Heart right ventricle (tissue), 16 donors: ENCODE measurements at regions not wholly inside any gene's neighbourhood (a gene's known extent, or its start where the extent isn't known, plus 50 kb on each side); places are given as distances from the start of the nearest gene placed in this dataset.

Experiments used
- ATAC-seq, 8 donors: fragments of 200-7000 bp; cut with Tn5 transposase; one replicate each; pipeline ENCODE4 v1.9.1; 2020; ENCODE audit warnings: mild to moderate bottlenecking in 8 of 8, moderate library complexity in 8 of 8, moderate number of reproducible peaks in 1 of 8
- DNase-seq, 2 donors: peaks; one replicate each; pipeline ENCODE4 v3.0.0-alpha.2; 2020
- H3K27ac ChIP-seq, 10 donors: fragments of 200-600 bp; sonication (generic) in 2 of 10; one replicate each; pipeline versions ENCODE4 v1.5.0 to v1.8.0; 2020 to 2022; ENCODE audit warnings: mild to moderate bottlenecking in 3 of 10
- H3K27me3 ChIP-seq, 7 donors: fragments of 200-600 bp; one replicate each; pipeline ENCODE4 v1.8.0; 2021 to 2022; ENCODE audit warnings: mild to moderate bottlenecking in 2 of 7
- H3K36me3 ChIP-seq, 9 donors: fragments of 200-600 bp; sonication (generic) in 1 of 9; one replicate each; pipeline versions ENCODE4 v1.5.0 to v1.8.0; 2020 to 2022; ENCODE audit warnings: mild to moderate bottlenecking in 2 of 9
- H3K4me1 ChIP-seq, 9 donors: fragments of 200-600 bp; sonication (generic) in 1 of 9; one replicate each; pipeline versions ENCODE4 v1.5.0 to v1.8.0; 2020 to 2022; ENCODE audit warnings: mild to moderate bottlenecking in 4 of 9
- H3K4me3 ChIP-seq, 10 donors: fragments of 200-600 bp; sonication (generic) in 2 of 10; one replicate each; pipeline versions ENCODE4 v1.5.0 to v1.8.0; 2020 to 2022; ENCODE audit warnings: mild to moderate bottlenecking in 7 of 10, moderate library complexity in 2 of 10
- H3K9me3 ChIP-seq, 11 donors: fragments of 200-600 bp in 10 of 11; sonication (generic) in 2 of 11; one replicate each; pipeline versions ENCODE4 v1.5.0 to v1.8.0; 2013 to 2022; ENCODE audit warnings: mild to moderate bottlenecking in 2 of 11, control low read depth in 1 of 11, moderate library complexity in 1 of 11
- WGBS, 2 donors: extraction: QIAGEN DNeasy Blood & Tissue Kit; methylation state at CpG; one replicate each; pipeline ENCODE4 v1.1.7; 2013; ENCODE audit warnings: inconsistent platforms in 1 of 2; 5-methylcytosine and 5-hydroxymethylcytosine counted together
- intact Hi-C, 10 donors: fragments of 100-400 bp; cut with DNase I; formaldehyde crosslinking; loops; one replicate each; pipeline versions ENCODE4 v1.11.1 to v1.14.2; 2022
- TF ChIP-seq, protein P1 (sequence below), 9 donors: fragments of 200-600 bp; sonication (generic) in 2 of 9; IDR thresholded peaks; one replicate each; pipeline versions ENCODE4 v1.5.0 to v1.8.0; 2021 to 2022; ENCODE audit warnings: antibody characterized with exemption in 9 of 9, mild to moderate bottlenecking in 5 of 9, moderate library complexity in 1 of 9
- donor health status: Arrhythmogenic right ventricular cardiomyopathy.
- donor health status: ischemic (EF 13 %, LVEDD 7.1; RV severe dilation, severe dysfunction).
- donor health status: healthy with polysubstance abuse.
- donor health status: DM: no; HTN: yes; CAD: no.
- donor health status: DM: no; HTN: no; CAD: no.
- donor health status: ischemic (EF 25% LVEDD 6.9; RV normal size, moderate dysfunction).
- donor health status: ischemic (EF 25% LVEDD 5.7; RV mildly dilated, moderate dysfunction).
- donor health status: healthy.
- donor health status: DM: yes; HTN: yes; CAD: no.
- donor health status: Ischemic cardiomyopathy.
- donor health status: ischemic (EF 35%, LVEDD 5.7; RV mildly dilated, moderate dysfunction).
- donor health status: nonischemic (EF 11% LVEDD 7.7; RV severe dilation, severe dysfunction).
- donor health status: DM: yes; HTN: yes; CAD: no.
- donor health status: PGD.
- donor health status: ischemic (EF 29% LVEDD 5.4; RV normal size, mild dysfunction).
- donor health status: nonischemic (EF 23%, LVEDD 6.1; RV moderate dilation, normal function).

DNA sequence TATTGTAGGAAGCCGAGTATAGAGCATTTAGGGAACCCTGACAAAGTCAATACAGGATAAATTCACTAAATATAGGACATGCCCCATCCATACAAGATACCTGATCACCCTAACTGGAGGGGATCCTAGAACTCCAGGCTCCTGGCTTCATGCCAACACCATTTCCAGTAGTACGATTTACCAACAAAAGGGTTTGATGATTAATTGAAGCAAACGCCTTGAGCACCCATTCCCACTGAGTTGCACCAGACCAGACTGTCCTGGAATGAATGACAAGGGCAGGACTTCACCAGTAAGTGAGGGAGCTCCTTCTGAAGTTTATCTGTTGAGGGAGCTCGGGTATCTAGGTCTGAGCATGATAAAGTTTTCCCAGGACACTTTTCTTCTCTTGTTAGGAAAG is 327.2 kb upstream of the MSX2 start:
- Histone ChIP-seq H3K27me3 (peaks cover 0 to 40% (median 8%) of the 10 kb centered on the region in 7 donors), H3K9me3 (no peaks in the 10 kb centered on the region), H3K36me3 (no peaks in the 10 kb centered on the region), H3K4me1 (no peaks in the 10 kb centered on the region), H3K4me3 (no peak overlapping the region), H3K27ac (no peak overlapping the region)
- ATAC-seq (no peak), DNase-seq (no peak)
- 39 to 42% methylated on average over 4 of the region's 4 CpGs for WGBS, 2 donors
- intact Hi-C loops: no loop called here
- TF ChIP-seq, protein P1, sequence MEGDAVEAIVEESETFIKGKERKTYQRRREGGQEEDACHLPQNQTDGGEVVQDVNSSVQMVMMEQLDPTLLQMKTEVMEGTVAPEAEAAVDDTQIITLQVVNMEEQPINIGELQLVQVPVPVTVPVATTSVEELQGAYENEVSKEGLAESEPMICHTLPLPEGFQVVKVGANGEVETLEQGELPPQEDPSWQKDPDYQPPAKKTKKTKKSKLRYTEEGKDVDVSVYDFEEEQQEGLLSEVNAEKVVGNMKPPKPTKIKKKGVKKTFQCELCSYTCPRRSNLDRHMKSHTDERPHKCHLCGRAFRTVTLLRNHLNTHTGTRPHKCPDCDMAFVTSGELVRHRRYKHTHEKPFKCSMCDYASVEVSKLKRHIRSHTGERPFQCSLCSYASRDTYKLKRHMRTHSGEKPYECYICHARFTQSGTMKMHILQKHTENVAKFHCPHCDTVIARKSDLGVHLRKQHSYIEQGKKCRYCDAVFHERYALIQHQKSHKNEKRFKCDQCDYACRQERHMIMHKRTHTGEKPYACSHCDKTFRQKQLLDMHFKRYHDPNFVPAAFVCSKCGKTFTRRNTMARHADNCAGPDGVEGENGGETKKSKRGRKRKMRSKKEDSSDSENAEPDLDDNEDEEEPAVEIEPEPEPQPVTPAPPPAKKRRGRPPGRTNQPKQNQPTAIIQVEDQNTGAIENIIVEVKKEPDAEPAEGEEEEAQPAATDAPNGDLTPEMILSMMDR (IDR thresholded peaks at IDR 0.05): no peak

DNA sequence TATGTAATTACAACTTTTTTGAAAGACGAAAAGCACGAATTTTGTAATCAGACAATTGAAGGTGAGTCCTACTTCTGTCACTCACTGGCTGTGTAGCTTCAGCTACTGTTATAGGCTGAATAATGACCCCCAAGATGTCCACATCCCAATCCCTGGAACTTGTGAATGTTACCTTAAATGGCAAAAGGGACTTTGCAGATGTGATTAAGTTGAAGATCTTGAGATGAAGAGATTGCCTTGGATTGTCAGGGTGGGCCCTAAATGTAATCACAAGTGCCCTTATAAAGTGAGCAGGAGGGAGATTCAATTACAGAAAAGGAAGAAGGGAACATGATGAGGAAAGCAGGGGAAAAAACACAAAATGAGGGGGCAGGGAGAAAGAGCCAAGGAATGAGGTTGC is 326.2 kb upstream of the MSX2 start:
- Histone ChIP-seq H3K4me1 (no peaks in the 10 kb centered on the region), H3K27me3 (peaks cover 0 to 45% (median 8%) of the 10 kb centered on the region in 7 donors), H3K4me3 (no peak overlapping the region), H3K27ac (no peak overlapping the region), H3K9me3 (no peaks in the 10 kb centered on the region), H3K36me3 (no peaks in the 10 kb centered on the region)
- intact Hi-C loops: no loop called here
- 76 to 78% methylated on average over 2 of the region's 2 CpGs for WGBS, 2 donors
- DNase-seq (no peak), ATAC-seq (no peak)
- TF ChIP-seq, protein P1 (IDR thresholded peaks at IDR 0.05): no peak

DNA sequence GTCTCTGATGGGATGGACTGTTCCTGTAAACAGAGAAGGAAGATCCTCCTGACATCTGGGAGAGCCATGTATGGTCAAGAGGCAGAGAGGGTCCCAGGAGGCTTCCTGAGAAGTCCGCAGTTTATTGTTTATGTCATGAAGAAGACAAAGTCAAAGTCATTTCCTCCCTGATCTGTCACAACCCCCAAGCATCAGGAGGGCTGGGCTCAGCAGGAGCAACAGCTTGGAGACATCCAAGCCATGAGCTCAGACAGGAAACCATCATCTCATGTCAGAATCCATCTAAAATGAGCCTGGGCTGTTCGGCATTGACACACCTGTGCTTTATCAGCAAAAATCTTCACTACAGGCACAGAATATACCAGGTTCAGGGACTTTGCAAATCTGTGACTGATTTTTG is 325.0 kb upstream of the MSX2 start:
- no peaks in the 10 kb centered on the region for H3K4me1 ChIP-seq
- WGBS, 2 donors: 31 to 35% methylated on average over 2 of the region's 2 CpGs
- TF ChIP-seq, protein P1 (IDR thresholded peaks at IDR 0.05): no peak
- intact Hi-C loops: no loop called here
- no peaks in the 10 kb centered on the region for H3K9me3 ChIP-seq
- ATAC-seq: no peak
- peaks cover 0 to 34% (median 4%) of the 10 kb centered on the region in 7 donors for H3K27me3 ChIP-seq
- DNase-seq: no peak
- H3K36me3 ChIP-seq: no peaks in the 10 kb centered on the region
- H3K27ac ChIP-seq: no peak overlapping the region
- H3K4me3 ChIP-seq: no peak overlapping the region

DNA sequence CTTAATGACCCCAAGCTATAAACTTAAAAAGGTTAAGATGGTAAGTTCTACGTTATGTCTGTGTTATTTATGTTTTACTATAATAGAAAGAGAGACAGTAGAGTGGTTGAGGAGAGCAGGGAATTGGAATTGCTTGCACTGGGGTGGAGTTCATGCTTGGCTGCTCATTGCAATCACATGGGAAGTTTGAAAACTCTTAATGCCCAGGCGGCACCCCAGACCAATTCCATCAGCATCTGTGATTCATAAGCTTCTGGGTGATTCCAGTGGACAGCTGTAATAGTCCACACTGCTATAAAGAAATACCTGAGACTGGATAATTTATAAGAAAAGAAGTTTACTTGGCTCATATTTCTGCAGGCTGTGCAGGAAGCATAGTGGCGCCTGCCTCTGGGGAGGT is 323.9 kb upstream of the MSX2 start:
- no peak for DNase-seq
- intact Hi-C loops: no loop called here
- H3K4me3 ChIP-seq: no peak overlapping the region
- no peak overlapping the region for H3K27ac ChIP-seq
- TF ChIP-seq, protein P1 (IDR thresholded peaks at IDR 0.05): no peak
- H3K9me3 ChIP-seq: no peaks in the 10 kb centered on the region
- H3K36me3 ChIP-seq: no peaks in the 10 kb centered on the region
- no peaks in the 10 kb centered on the region for H3K4me1 ChIP-seq
- 45 to 60% methylated on average over 3 of the region's 3 CpGs for WGBS, 2 donors
- peaks cover 0 to 25% (median 4%) of the 10 kb centered on the region in 7 donors for H3K27me3 ChIP-seq
- no peak for ATAC-seq
